K562 (cell line): ENCODE measurements at regions not wholly inside any gene's neighbourhood (a gene's known extent, or its start where the extent isn't known, plus 50 kb on each side); places are given as distances from the start of the nearest gene placed in this dataset.

ENCODE experiments used
- ATAC-seq: fragments of 200-7000 bp; cut with Tn5 transposase; 3 replicates; pipeline ENCODE4 v1.9.1; 2020; ENCODE audit warnings: moderate library complexity
- BruUV-seq: library from RNA; stranded (reverse); fragments of 400-500 nt; replicated peaks from 2 replicates; lab custom pipeline; 2021; lab: Mats Ljungman, UMichigan
- CTCF ChIA-PET: fragments of 300-600 bp; formaldehyde crosslinking; extraction: SDS; loops from one replicate; lab custom pipeline; 2021; ENCODE audit warnings: low intra/inter-chr PET ratio; lab: Yijun Ruan, JAX
- POLR2A ChIA-PET: fragments of 300-600, 350-650 bp; sonication (Branson Sonifier 250); formaldehyde crosslinking; extraction: SDS; loops from one replicate; lab custom pipeline; 2021; ENCODE audit warnings: antibody characterized with exemption, inconsistent platforms; lab: Yijun Ruan, JAX
- DNase-seq, 4 experiments: peaks; one replicate each; pipeline versions ENCODE4 v3.0.0 to v3.0.0-alpha.2; 2011 to 2018; ENCODE audit warnings: low spot score in 3 of 4, mixed read lengths in 3 of 4; ENCODE audit errors: extremely low read depth in 1 of 4
- FAIRE-seq: peaks from 2 replicates; lab custom pipeline; 2011; peaks lifted over from hg19 to GRCh38; lab: Jason Lieb, UNC
- H2AFZ ChIP-seq: 2 replicates; pipeline ENCODE4 v1.6.0; 2011; ENCODE audit warnings: low read depth, low read length, control low read depth, inconsistent platforms
- H3K27ac ChIP-seq: fragments of 200-600 bp; 3 replicates; pipeline ENCODE4 v1.8.0; 2011; ENCODE audit warnings: low read depth, mild to moderate bottlenecking, control low read depth, inconsistent platforms, low read length, moderate library complexity, mixed read lengths; ENCODE audit errors: extremely low read depth
- H3K27me3 ChIP-seq, 2 experiments: fragments of 300-600 bp in 1 of 2; 2 replicates in 1 of 2; 3 replicates in 1 of 2; pipeline versions ENCODE4 v1.6.0 to v1.8.0; 2011; ENCODE audit warnings: inconsistent platforms in 2 of 2, low read length in 2 of 2, mild to moderate bottlenecking in 1 of 2, mixed read lengths in 1 of 2, moderate library complexity in 1 of 2; ENCODE audit not compliant: control insufficient read depth in 2 of 2, insufficient read depth in 2 of 2
- H3K36me3 ChIP-seq: fragments of 300-600 bp; 3 replicates; pipeline ENCODE4 v1.8.0; 2011; ENCODE audit warnings: mild to moderate bottlenecking, low read length, inconsistent platforms; ENCODE audit not compliant: control insufficient read depth, insufficient read depth
- H3K4me1 ChIP-seq, 2 experiments: fragments of 200-600 bp in 1 of 2; replicated peaks in 1 of 2; 2 replicates in 1 of 2; 3 replicates in 1 of 2; pipeline versions ENCODE4 v1.5.1 to v1.8.0; 2011; ENCODE audit warnings: inconsistent platforms in 2 of 2, low read length in 2 of 2, mild to moderate bottlenecking in 1 of 2, mixed read lengths in 1 of 2, moderate library complexity in 1 of 2; ENCODE audit not compliant: control insufficient read depth in 2 of 2, insufficient read depth in 2 of 2
- H3K4me2 ChIP-seq: 2 replicates; pipeline ENCODE4 v1.6.1; 2011; ENCODE audit warnings: low read length, control low read depth, inconsistent platforms, mixed read lengths; ENCODE audit not compliant: insufficient read depth
- H3K4me3 ChIP-seq: fragments of 200-600 bp; sonication (generic), shearing (Covaris generic); 2 replicates; pipeline ENCODE4 v1.5.1; 2016; ENCODE audit warnings: control low read depth, inconsistent platforms
- H3K79me2 ChIP-seq: fragments of 200-600 bp; 3 replicates; pipeline ENCODE4 v1.8.0; 2011; ENCODE audit warnings: low read length, inconsistent platforms; ENCODE audit not compliant: control insufficient read depth, insufficient read depth
- H3K9ac ChIP-seq, 2 experiments: 2 replicates each; pipeline versions ENCODE4 v1.6.0 to v1.6.1; 2011; ENCODE audit warnings: low read depth in 2 of 2, low read length in 2 of 2, control low read depth in 1 of 2, inconsistent platforms in 1 of 2, mild to moderate bottlenecking in 1 of 2, mixed read lengths in 1 of 2; ENCODE audit not compliant: insufficient read depth in 1 of 2
- H3K9me1 ChIP-seq: one replicate; pipeline ENCODE4 v1.6.0; 2011; ENCODE audit warnings: inconsistent platforms, mild to moderate bottlenecking, low read length, moderate library complexity; ENCODE audit not compliant: control insufficient read depth, insufficient read depth
- H3K9me3 ChIP-seq: replicated peaks from 2 replicates; pipeline ENCODE4 v1.5.1; 2011; ENCODE audit warnings: low read depth, low read length, inconsistent platforms; ENCODE audit not compliant: control insufficient read depth, insufficient read depth
- H4K20me1 ChIP-seq: replicated peaks from 2 replicates; pipeline ENCODE4 v1.6.1; 2011; ENCODE audit warnings: low read length, inconsistent platforms, mixed read lengths; ENCODE audit not compliant: control insufficient read depth, insufficient read depth
- ASH1L ChIP-seq: fragments of 450-650 bp; IDR thresholded peaks from 2 replicates; pipeline ENCODE4 v1.6.1; 2018; ENCODE audit warnings: borderline replicate concordance, mild to moderate bottlenecking, low read depth; ENCODE audit not compliant: partially characterized antibody
- GTF2E2 ChIP-seq: fragments of 200-800 bp; sonication (Bioruptor generic); IDR thresholded peaks from 2 replicates; pipeline ENCODE4 v1.6.1; 2016; ENCODE audit warnings: missing genetic modification characterization, missing compliant biosample characterization
- MAFK ChIP-seq: IDR thresholded peaks from 2 replicates; pipeline ENCODE4 v1.6.1; 2011; ENCODE audit warnings: low read length, improper control_type of control experiment
- MBD2 ChIP-seq: sonication (generic); IDR thresholded peaks from 2 replicates; pipeline ENCODE4 v1.6.1; 2016; ENCODE audit warnings: low read depth, borderline replicate concordance
- MIER1 ChIP-seq: fragments of 450-650 bp; IDR thresholded peaks from 2 replicates; pipeline ENCODE4 v1.6.1; 2016; ENCODE audit warnings: antibody characterized with exemption, mild to moderate bottlenecking, low read depth
- RBM39 ChIP-seq: fragments of 200-400 bp; formaldehyde crosslinking; optimal IDR thresholded peaks from 2 replicates; pipeline ENCODE3; 2018; ENCODE audit warnings: low read depth, low read length
- SMARCA5 ChIP-seq: fragments of 450-650 bp; IDR thresholded peaks from 2 replicates; pipeline ENCODE4 v1.6.1; 2016
- TAF15 ChIP-seq: fragments of 200-400 bp; formaldehyde crosslinking; IDR thresholded peaks from 2 replicates; pipeline ENCODE4 v1.6.1; 2017; ENCODE audit warnings: mild to moderate bottlenecking, low read depth, low read length, moderate library complexity
- ZNF253 ChIP-seq: fragments of 250-450 bp; sonication (Bioruptor Pico); conservative IDR thresholded peaks from 2 replicates; pipeline ENCODE4 v1.6.1; 2021; ENCODE audit warnings: mild to moderate bottlenecking
- WGBS: fragments of 100-300 bp; shearing (Covaris generic); methylation state at CpG from one replicate; pipeline ENCODE4 v1.1.6; 2016; ENCODE audit warnings: low coverage, mixed read lengths; ENCODE audit not compliant: insufficient coverage; ENCODE audit errors: missing lambda C conversion rate; 5-methylcytosine and 5-hydroxymethylcytosine counted together
- in situ Hi-C: fragments of 300-500 bp; cut with MboI; formaldehyde crosslinking; loops from 4 replicates; pipeline ENCODE4 v1.15.0; 2018; ENCODE audit warnings: inconsistent platforms, mixed read lengths
- intact Hi-C: fragments of 100-400 bp; cut with micrococcal nuclease; formaldehyde crosslinking; loops from 2 replicates; pipeline ENCODE4 v1.14.2; 2022
- TF ChIP-seq, protein P1 (sequence below): sonication (generic); formaldehyde crosslinking; IDR thresholded peaks from 2 replicates; pipeline ENCODE4 v1.8.0; 2022; ENCODE audit warnings: mild to moderate bottlenecking, missing genetic modification reagents
- TF ChIP-seq, protein P2 (sequence below): fragments of 250-450 bp; sonication (Bioruptor Pico); IDR thresholded peaks from 2 replicates; pipeline ENCODE4 v1.5.0; 2021; ENCODE audit warnings: mild to moderate bottlenecking, borderline replicate concordance
- TF ChIP-seq, protein P3 (sequence below): fragments of 450-650 bp; IDR thresholded peaks from 2 replicates; pipeline ENCODE4 v1.7.1; 2018; ENCODE audit warnings: mild to moderate bottlenecking, low read depth; ENCODE audit not compliant: partially characterized antibody
- TF ChIP-seq, protein P4 (sequence below): fragments of 450-650 bp; formaldehyde crosslinking; conservative IDR thresholded peaks from 2 replicates; pipeline ENCODE4 v1.4.0; 2022; ENCODE audit warnings: mild to moderate bottlenecking, missing genetic modification characterization

DNA sequence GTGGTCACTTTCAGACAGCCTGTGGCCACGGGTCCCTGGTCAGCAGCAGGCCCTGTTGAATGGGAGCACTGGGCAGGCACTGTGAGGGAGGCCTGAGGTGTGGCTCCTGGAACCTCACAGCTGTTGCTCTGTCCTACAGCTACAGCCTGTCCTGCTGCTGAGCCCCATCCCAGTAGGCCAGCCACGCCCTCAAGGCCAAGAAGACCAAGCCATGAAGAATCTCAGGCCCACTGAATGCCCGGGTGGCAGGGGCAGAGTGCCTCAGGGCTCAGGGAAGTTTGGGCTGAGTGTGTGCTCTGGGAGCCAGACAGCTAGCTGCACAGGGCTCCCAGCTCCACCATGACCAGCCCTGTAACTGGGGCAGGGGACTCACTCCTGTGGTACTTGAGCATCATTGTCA is 363.5 kb upstream of the NUPR2 start:
- H3K9me1 ChIP-seq: no peaks in the 10 kb centered on the region
- H3K27ac ChIP-seq: no peak overlapping the region
- CTCF ChIA-PET: no interaction called here
- H3K4me2 ChIP-seq: no peak overlapping the region
- H3K4me1 ChIP-seq: no peaks in the 10 kb centered on the region
- ATAC-seq (no peak), FAIRE-seq (no peak), DNase-seq (no peak)
- H3K4me3 ChIP-seq: no peak overlapping the region
- intact Hi-C loops (no loop called here), in situ Hi-C loops (no loop called here)
- H4K20me1 ChIP-seq: no peaks in the 10 kb centered on the region
- H3K36me3 ChIP-seq: no peaks in the 10 kb centered on the region
- H2AFZ ChIP-seq: no peak overlapping the region
- H3K27me3 ChIP-seq: no peaks in the 10 kb centered on the region
- 6% methylated on average over 2 of the region's 3 CpGs for WGBS
- H3K9ac ChIP-seq: no peak overlapping the region
- no peaks in the 10 kb centered on the region for H3K9me3 ChIP-seq
- H3K79me2 ChIP-seq: no peaks in the 10 kb centered on the region
- POLR2A ChIA-PET: interaction anchor here (0.6 kb wide), 1 partner anchor 426 kb away, joined by 5 read pairs; no protein-coding TSS in a partner anchor
- no TSS peak for BruUV-seq
- TF ChIP-seq TAF15: no peak
- TF ChIP-seq, protein P1, sequence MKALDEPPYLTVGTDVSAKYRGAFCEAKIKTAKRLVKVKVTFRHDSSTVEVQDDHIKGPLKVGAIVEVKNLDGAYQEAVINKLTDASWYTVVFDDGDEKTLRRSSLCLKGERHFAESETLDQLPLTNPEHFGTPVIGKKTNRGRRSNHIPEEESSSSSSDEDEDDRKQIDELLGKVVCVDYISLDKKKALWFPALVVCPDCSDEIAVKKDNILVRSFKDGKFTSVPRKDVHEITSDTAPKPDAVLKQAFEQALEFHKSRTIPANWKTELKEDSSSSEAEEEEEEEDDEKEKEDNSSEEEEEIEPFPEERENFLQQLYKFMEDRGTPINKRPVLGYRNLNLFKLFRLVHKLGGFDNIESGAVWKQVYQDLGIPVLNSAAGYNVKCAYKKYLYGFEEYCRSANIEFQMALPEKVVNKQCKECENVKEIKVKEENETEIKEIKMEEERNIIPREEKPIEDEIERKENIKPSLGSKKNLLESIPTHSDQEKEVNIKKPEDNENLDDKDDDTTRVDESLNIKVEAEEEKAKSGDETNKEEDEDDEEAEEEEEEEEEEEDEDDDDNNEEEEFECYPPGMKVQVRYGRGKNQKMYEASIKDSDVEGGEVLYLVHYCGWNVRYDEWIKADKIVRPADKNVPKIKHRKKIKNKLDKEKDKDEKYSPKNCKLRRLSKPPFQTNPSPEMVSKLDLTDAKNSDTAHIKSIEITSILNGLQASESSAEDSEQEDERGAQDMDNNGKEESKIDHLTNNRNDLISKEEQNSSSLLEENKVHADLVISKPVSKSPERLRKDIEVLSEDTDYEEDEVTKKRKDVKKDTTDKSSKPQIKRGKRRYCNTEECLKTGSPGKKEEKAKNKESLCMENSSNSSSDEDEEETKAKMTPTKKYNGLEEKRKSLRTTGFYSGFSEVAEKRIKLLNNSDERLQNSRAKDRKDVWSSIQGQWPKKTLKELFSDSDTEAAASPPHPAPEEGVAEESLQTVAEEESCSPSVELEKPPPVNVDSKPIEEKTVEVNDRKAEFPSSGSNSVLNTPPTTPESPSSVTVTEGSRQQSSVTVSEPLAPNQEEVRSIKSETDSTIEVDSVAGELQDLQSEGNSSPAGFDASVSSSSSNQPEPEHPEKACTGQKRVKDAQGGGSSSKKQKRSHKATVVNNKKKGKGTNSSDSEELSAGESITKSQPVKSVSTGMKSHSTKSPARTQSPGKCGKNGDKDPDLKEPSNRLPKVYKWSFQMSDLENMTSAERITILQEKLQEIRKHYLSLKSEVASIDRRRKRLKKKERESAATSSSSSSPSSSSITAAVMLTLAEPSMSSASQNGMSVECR (CRISPR knock-in tag): no peak
- TF ChIP-seq ASH1L: no peak
- TF ChIP-seq MIER1: no peak
- no peak for TF ChIP-seq MBD2
- TF ChIP-seq, protein P2, sequence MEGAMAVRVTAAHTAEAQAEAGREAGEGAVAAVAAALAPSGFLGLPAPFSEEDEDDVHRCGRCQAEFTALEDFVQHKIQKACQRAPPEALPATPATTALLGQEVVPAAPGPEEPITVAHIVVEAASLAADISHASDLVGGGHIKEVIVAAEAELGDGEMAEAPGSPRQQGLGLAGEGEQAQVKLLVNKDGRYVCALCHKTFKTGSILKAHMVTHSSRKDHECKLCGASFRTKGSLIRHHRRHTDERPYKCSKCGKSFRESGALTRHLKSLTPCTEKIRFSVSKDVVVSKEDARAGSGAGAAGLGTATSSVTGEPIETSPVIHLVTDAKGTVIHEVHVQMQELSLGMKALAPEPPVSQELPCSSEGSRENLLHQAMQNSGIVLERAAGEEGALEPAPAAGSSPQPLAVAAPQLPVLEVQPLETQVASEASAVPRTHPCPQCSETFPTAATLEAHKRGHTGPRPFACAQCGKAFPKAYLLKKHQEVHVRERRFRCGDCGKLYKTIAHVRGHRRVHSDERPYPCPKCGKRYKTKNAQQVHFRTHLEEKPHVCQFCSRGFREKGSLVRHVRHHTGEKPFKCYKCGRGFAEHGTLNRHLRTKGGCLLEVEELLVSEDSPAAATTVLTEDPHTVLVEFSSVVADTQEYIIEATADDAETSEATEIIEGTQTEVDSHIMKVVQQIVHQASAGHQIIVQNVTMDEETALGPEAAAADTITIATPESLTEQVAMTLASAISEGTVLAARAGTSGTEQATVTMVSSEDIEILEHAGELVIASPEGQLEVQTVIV (CRISPR knock-in tag): no peak
- TF ChIP-seq MAFK: no peak
- TF ChIP-seq RBM39: no peak
- no peak for TF ChIP-seq SMARCA5
- TF ChIP-seq, protein P3, sequence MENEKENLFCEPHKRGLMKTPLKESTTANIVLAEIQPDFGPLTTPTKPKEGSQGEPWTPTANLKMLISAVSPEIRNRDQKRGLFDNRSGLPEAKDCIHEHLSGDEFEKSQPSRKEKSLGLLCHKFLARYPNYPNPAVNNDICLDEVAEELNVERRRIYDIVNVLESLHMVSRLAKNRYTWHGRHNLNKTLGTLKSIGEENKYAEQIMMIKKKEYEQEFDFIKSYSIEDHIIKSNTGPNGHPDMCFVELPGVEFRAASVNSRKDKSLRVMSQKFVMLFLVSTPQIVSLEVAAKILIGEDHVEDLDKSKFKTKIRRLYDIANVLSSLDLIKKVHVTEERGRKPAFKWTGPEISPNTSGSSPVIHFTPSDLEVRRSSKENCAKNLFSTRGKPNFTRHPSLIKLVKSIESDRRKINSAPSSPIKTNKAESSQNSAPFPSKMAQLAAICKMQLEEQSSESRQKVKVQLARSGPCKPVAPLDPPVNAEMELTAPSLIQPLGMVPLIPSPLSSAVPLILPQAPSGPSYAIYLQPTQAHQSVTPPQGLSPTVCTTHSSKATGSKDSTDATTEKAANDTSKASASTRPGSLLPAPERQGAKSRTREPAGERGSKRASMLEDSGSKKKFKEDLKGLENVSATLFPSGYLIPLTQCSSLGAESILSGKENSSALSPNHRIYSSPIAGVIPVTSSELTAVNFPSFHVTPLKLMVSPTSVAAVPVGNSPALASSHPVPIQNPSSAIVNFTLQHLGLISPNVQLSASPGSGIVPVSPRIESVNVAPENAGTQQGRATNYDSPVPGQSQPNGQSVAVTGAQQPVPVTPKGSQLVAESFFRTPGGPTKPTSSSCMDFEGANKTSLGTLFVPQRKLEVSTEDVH: no peak
- TF ChIP-seq, protein P4, sequence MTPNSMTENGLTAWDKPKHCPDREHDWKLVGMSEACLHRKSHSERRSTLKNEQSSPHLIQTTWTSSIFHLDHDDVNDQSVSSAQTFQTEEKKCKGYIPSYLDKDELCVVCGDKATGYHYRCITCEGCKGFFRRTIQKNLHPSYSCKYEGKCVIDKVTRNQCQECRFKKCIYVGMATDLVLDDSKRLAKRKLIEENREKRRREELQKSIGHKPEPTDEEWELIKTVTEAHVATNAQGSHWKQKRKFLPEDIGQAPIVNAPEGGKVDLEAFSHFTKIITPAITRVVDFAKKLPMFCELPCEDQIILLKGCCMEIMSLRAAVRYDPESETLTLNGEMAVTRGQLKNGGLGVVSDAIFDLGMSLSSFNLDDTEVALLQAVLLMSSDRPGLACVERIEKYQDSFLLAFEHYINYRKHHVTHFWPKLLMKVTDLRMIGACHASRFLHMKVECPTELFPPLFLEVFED (CRISPR knock-in tag): no peak
- no peak for TF ChIP-seq GTF2E2 (tag)
- TF ChIP-seq ZNF253: no peak
